ENCODE measurements at regions not wholly inside any gene's neighbourhood (a gene's known extent, or its start where the extent isn't known, plus 50 kb on each side); places are given as distances from the start of the nearest gene placed in this dataset.

- no peak for DNase-seq (ENCODE audit: unreplicated experiment)
- BruUV-seq (replicated peaks): no TSS peak
- POLR2A ChIA-PET: no interaction called here
Observed at GRCh38 chr2:155200753-155201152, 502.3 kb downstream of the KCNJ3 start.

GRCh38 chr2:155190342-155190741 is 491.8 kb downstream of the KCNJ3 start:
- POLR2A ChIA-PET: no interaction called here
- BruUV-seq (replicated peaks): no TSS peak
- Mint-ChIP-seq H3K4me3 (ENCODE audit: unreplicated experiment) (no peak overlapping the region), H3K9me3 (ENCODE audit: unreplicated experiment) (no peaks in the 10 kb centered on the region), H3K36me3 (ENCODE audit: insufficient read depth, unreplicated experiment) (peaks cover 8% of the 10 kb centered on the region), H3K27me3 (ENCODE audit: insufficient read depth, unreplicated experiment) (peaks cover 52% of the 10 kb centered on the region), H3K4me1 (ENCODE audit: insufficient read depth, unreplicated experiment) (no peaks in the 10 kb centered on the region), H3K27ac (ENCODE audit: low read depth, unreplicated experiment) (no peak overlapping the region)
- CTCF ChIA-PET: interaction anchor here (0.7 kb wide), 1 partner anchor 706 kb away, joined by 3 read pairs; no protein-coding TSS in a partner anchor
- intact Hi-C loops (cut with micrococcal nuclease): no loop called here
- TF ChIP-seq CTCF (IDR thresholded peaks at IDR 0.05; ENCODE audit: unreplicated experiment): no peak
- DNase-seq (ENCODE audit: unreplicated experiment): no peak

More at GRCh38 chr2:155200753-155201152, 502.3 kb downstream of the KCNJ3 start:
- no peak for TF ChIP-seq CTCF (IDR thresholded peaks at IDR 0.05; ENCODE audit: unreplicated experiment)
- intact Hi-C loops (cut with micrococcal nuclease): no loop called here
- Mint-ChIP-seq H3K27ac (ENCODE audit: low read depth, unreplicated experiment) (no peak overlapping the region), H3K9me3 (ENCODE audit: unreplicated experiment) (no peaks in the 10 kb centered on the region), H3K27me3 (ENCODE audit: insufficient read depth, unreplicated experiment) (peaks cover 22% of the 10 kb centered on the region), H3K4me3 (ENCODE audit: unreplicated experiment) (no peak overlapping the region), H3K4me1 (ENCODE audit: insufficient read depth, unreplicated experiment) (no peaks in the 10 kb centered on the region), H3K36me3 (ENCODE audit: insufficient read depth, unreplicated experiment) (no peaks in the 10 kb centered on the region)
- CTCF ChIA-PET: no interaction called here

GRCh38 chr2:155178921-155179320 is 480.4 kb downstream of the KCNJ3 start:
- ChIA-PET POLR2A (no interaction called here), CTCF (no interaction called here)
- no peak for TF ChIP-seq CTCF (IDR thresholded peaks at IDR 0.05; ENCODE audit: unreplicated experiment)
- intact Hi-C loops (cut with micrococcal nuclease): no loop called here
- H3K36me3 Mint-ChIP-seq (ENCODE audit: insufficient read depth, unreplicated experiment): no peaks in the 10 kb centered on the region
- no peak overlapping the region for H3K27ac Mint-ChIP-seq (ENCODE audit: low read depth, unreplicated experiment)
- no peak overlapping the region for H3K4me3 Mint-ChIP-seq (ENCODE audit: unreplicated experiment)
- no peaks in the 10 kb centered on the region for H3K4me1 Mint-ChIP-seq (ENCODE audit: insufficient read depth, unreplicated experiment)
- H3K9me3 Mint-ChIP-seq (ENCODE audit: unreplicated experiment): no peaks in the 10 kb centered on the region
- BruUV-seq (replicated peaks): no TSS peak
- no peak for DNase-seq (ENCODE audit: unreplicated experiment)
- H3K27me3 Mint-ChIP-seq (ENCODE audit: insufficient read depth, unreplicated experiment): peaks cover 16% of the 10 kb centered on the region

- ChIA-PET POLR2A (no interaction called here), CTCF (no interaction called here)
- no peaks in the 10 kb centered on the region for H3K9me3 Mint-ChIP-seq (ENCODE audit: unreplicated experiment)
- no peaks in the 10 kb centered on the region for H3K4me1 Mint-ChIP-seq (ENCODE audit: insufficient read depth, unreplicated experiment)
- intact Hi-C loops (cut with micrococcal nuclease): no loop called here
- no peak for DNase-seq (ENCODE audit: unreplicated experiment)
- no peak overlapping the region for H3K4me3 Mint-ChIP-seq (ENCODE audit: unreplicated experiment)
- no peaks in the 10 kb centered on the region for H3K36me3 Mint-ChIP-seq (ENCODE audit: insufficient read depth, unreplicated experiment)
- no peaks in the 10 kb centered on the region for H3K27me3 Mint-ChIP-seq (ENCODE audit: insufficient read depth, unreplicated experiment)
- BruUV-seq (replicated peaks): no TSS peak
- H3K27ac Mint-ChIP-seq (ENCODE audit: low read depth, unreplicated experiment): no peak overlapping the region
- TF ChIP-seq CTCF (IDR thresholded peaks at IDR 0.05; ENCODE audit: unreplicated experiment): no peak
Observed at GRCh38 chr2:155176345-155176744, 477.9 kb downstream of the KCNJ3 start.

Data from MCF 10A (cell line).